ENCODE measurements at regions not wholly inside any gene's neighbourhood (a gene's known extent, or its start where the extent isn't known, plus 50 kb on each side); places are given as distances from the start of the nearest gene placed in this dataset.

DNA sequence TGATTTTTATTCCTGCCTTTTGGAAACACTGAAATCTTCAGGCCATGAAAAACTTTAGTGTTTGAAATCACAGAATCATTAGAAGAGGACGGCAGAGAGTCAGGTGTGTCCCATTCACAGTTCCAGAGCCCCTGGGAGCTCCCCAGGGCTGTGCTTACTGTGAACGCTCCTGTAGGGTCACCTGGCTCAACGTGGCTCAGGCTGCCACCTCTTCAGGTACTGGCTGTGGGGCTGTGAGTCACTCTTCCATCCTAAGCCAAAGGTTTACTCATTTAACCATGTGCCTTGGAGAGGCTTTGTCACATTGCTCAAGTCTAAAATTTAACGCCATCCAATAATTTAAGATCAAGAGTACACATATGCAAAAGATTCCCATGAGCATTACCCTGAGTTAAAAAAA lies 50.2 kb upstream of the FSTL4 start:
- TF ChIP-seq POLR2AphosphoS5 (IDR thresholded peaks at IDR 0.05; ENCODE audit: borderline replicate concordance, low read depth, low read length), result no peak
- TF ChIP-seq EZH2 (IDR thresholded peaks at IDR 0.05), result no peak
- no peak for TF ChIP-seq FOXP2 (optimal IDR thresholded peaks at IDR 0.05; ENCODE audit: control extremely low read depth, extremely low read length, insufficient read depth)
